HG03571 (cell line): ENCODE measurements at regions not wholly inside any gene's neighbourhood (a gene's known extent, or its start where the extent isn't known, plus 50 kb on each side); places are given as distances from the start of the nearest gene placed in this dataset.

Experiments
- ATAC-seq: cut with Tn5 transposase; IDR thresholded peaks from one replicate; pipeline ENCODE4 v1.9.1; 2021; ENCODE audit not compliant: unreplicated experiment

DNA sequence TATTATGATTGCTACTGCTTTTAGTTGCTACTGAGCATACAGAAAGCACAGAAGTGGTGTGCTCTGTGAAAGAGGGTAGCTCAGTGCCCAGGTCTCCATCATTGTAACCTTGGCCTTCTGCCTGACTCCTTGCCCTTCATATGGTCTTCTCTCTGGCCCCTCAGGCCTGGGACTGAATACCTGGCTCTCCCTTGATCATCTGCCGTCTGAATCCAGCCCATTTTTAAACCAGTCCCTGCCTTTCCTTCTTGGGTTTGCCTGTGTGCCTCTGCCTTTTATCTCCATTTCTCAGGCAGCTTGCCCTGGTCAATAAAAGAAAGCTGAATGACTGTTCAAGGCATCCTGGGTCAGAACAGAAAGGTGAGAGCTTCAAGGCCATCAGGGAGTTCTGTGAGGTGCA is 109.1 kb upstream of the ZNF438 start:
- ATAC-seq: no peak

- ATAC-seq: no peak
Observed at GRCh38 chr10:31142026-31142425, 110.4 kb upstream of the ZNF438 start.

DNA sequence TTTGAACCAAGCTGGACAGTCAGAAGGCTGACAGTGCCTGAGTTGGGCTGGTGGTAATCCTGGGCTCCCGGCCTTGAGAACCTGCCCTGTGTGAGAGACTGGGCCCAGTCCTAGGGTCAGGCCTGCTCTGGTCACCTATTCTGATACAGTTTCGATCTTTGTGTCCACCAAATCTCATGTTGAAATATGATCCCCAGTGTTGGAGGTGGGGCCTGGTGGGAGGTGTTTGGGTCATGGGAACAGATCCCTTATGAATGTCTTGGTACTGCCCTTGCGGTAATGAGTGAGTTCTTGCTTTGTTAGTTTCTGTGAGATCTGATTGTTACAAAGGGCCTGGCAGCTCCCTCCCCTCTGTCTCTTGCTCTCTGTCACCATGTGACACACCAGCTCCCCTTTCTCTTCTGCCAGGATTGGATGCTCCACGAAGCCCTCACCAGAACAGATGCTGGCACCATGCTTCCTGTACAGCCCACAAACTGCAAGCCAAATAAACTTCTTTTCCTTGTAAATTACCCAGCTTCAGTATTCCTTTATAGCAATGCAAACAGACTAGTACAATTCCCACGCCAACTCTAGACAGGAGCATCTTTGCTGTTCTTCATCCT is 111.8 kb upstream of the ZNF438 start:
- no peak for ATAC-seq

DNA sequence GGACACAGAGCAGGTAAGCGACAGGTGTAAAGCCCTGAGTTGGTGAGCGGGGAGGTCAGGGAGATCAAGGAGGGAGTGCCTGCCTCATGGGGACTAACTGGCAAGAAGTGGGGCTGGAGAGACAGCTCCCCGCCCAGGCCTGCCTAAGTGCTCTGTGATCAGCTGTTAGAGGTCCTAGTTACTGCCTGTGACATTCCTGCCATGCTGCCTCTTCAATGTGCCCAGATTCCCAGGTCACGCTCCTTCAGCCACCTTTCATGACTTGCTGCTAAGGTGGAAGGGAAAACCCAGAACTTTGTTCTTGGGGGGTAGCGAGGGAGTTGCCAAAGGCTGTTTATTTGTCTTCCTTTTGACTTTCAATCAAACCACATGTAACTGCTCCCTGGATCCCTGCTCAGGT is 114.3 kb upstream of the ZNF438 start:
- ATAC-seq: no peak

GRCh38 chr10:31146491-31147209 is 115.0 kb upstream of the ZNF438 start:
- no peak for ATAC-seq

- ATAC-seq: no peak
Observed at GRCh38 chr10:31147210-31147608, 115.5 kb upstream of the ZNF438 start.

DNA sequence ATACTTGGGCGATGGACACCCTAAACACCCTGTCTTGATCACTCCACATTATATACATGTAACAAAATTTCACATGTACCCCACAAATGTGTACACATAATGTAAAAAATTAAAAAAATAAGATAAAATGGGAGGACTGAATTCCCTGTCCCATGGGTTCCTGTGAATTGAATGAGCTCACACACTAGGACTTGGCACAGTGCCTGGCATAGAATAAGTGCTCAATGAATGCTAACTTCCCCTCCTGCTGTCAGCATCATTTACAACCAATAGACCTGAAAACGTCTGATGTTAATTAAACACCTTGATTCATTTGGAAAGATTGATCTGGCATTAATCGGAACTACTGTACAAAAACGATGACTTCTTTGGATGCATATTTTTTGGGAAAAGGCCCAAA is 117.3 kb upstream of the ZNF438 start:
- ATAC-seq: no peak

DNA sequence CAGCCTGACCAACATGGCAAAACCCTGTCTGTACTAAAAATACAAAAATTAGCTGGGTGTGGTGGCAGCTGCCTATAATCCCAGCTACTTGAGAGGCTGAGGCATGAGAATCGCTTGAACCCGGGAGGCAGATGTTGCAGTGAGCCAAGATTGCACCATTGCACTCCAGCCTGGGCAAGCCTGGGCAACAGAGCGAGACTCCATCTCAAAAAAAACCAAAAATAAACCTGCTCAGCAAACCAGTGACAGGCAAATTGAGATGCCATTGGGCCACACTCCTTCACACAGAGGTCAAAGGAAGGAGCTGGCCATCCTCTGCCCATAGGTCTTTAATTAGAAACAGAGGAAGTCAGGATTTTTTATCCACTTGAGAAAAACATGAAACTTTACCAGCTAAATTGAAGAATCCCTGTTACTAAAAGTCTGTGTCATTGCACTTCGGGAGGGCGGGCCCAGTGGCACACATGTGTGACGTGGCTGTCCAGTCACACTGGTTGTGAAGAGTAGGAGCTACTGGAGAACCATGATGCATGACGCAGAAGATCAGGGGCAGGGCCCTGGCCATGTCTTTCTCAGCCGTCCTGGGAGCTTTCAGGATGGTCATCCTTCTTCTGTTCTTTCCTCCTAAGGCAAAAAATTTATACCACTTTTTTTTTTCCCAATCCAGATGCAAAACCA is 118.3 kb upstream of the ZNF438 start:
- no peak for ATAC-seq

GRCh38 chr10:31151301-31151700 is 119.6 kb upstream of the ZNF438 start:
- ATAC-seq: no peak

DNA sequence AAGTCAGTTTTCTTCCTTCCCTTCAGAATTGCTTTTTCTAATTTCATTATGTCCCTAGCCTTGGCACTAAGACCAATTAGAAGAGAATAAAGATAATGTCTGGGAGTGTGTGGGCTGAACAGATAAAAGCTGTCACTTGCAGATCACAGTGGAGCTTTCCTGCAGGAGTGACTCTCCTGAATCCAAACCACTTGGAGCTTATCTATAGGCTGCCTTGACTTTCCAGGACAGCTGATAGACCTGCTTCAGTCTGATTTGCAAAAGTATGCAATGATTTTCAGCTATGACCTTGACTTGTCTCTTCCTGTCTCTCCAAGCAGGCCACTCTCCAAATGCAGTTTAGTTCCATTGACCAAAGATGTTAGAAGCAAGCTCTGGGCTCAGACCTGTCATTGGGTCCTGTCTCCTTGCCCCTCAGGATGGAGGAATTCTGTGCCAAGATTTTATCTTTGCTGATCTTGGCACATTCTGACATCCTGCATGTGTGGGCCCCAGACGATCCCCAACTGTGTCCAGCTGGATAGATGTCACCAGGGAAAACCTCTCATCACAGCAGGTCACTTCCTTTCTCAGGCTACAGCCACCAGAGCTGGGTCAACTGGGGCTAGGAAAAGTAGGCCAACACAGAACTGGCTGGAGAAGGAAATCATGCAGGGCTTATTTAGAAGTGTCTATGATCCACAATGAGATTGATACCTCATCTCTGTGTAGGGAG is 120.9 kb upstream of the ZNF438 start:
- no peak for ATAC-seq

GRCh38 chr10:31153161-31153560 is 121.5 kb upstream of the ZNF438 start:
- no peak for ATAC-seq

- ATAC-seq: no peak
Observed at GRCh38 chr10:31153692-31154091, 122.0 kb upstream of the ZNF438 start.

DNA sequence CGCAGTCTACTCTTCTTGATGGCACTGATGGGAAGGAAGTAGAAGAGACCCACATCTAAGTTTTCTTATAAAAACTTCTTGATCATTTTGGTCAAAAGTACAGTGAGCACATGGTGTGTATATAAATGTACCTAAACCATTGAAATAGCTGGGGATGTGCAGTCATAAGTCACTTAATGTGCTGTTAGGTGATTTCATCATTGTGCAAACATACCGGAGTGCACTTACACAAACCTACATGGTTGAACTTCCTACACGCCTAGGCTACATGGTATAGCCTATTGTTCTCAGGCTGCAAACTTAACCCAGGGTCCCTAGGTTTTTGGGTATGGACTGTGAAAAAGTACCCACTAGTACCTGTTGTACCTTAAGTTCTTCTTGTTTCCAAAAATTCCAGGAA is 123.3 kb upstream of the ZNF438 start:
- ATAC-seq: no peak

DNA sequence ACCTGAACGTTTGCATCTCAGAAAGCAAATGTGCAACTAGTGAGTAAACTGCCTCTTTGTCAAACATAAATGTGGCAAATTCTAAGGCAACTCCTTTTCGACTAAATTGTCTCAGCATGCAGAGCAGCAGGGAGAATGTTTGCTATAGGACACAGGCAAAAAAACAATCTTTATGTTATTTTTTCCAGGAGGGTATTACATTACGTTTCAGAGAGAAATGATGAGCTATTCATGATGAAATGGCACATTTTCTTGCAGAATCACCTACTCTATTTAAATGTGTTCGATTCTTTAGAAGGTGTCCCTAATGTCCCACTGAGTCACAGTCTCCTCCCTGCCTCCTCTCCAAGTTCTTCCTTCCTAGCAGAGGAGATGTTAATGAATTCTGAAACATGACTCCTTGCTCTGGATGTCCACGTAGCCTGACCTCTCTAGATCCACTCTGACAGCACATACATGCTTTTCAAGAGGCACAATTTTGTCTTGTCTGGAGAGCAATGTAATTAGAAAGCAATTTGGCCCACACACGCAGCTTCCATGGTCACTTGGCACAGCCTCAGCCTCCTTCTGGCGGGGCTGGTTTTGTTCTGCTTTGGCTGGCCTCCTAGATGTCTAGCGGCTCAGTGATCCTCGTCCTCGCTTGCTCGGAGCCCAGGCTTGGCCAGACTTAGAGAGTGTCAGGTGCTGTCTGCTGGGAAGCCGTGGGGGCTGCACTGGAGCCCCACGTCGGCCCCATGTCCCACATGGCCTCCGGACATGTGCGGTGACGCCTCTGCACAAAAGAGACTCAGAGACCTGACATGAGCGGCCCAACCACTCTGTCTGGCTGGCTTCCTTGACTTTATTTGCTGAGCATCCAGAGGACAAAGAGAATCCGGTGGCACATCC is 125.7 kb upstream of the ZNF438 start:
- no peak for ATAC-seq

DNA sequence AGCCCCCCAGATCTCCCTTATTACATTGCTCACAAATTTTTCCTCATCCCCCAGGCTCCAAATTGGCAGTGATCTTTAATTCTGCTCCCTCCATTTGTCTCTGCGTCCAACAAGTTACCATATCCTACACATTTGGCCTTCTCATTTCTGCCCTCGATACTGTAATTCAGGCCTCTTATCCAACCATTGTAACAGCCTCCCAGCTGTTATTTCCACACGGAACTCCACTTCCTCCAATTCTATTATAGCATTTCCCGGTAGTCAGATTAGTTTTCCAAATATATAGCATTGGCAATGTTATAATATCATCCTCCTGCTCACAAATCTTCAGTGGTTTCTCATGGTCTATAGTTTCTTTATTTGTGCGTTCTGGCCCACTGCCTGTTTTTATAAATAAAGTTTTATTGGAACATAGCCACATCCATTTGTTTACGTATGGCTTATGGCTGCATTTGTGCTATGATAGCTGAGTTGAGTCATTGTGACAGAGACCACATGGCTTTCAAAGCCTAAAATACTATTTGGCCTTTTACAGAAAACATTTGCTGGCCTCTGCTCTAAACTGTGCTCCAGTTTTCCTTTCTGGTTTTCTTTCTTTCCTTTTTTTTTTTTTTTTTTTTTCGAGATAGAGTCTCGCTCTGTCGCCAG is 126.5 kb upstream of the ZNF438 start:
- ATAC-seq: no peak

GRCh38 chr10:31166606-31167005 is 134.9 kb upstream of the ZNF438 start:
- no peak for ATAC-seq

DNA sequence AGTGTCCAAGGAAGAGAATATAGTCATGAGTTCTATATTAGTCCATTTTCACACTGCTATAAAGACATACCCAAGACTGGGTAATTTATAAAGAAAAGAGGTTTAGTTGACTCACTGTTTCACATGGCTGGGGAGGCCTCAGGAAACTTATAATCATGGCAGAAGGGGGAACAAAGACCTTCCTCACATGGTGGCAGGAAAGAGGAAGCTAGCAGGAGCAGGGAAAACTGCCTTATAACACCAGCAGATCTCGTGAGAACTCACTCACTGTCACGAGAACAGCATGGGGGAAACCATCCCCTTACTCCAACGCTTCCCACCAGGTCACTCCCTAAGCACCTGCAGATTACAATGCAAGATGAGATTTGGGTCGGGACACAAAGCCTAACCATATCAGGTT is 139.0 kb upstream of the ZNF438 start:
- ATAC-seq: no peak

GRCh38 chr10:31171402-31172083 is 139.9 kb upstream of the ZNF438 start:
- ATAC-seq: no peak

GRCh38 chr10:31172925-31173324 is 141.3 kb upstream of the ZNF438 start:
- ATAC-seq: no peak

- ATAC-seq: no peak
Observed at GRCh38 chr10:31173752-31174151, 142.1 kb upstream of the ZNF438 start.
